ENCODE measurements at regions not wholly inside any gene's neighbourhood (a gene's known extent, or its start where the extent isn't known, plus 50 kb on each side); places are given as distances from the start of the nearest gene placed in this dataset.

DNA sequence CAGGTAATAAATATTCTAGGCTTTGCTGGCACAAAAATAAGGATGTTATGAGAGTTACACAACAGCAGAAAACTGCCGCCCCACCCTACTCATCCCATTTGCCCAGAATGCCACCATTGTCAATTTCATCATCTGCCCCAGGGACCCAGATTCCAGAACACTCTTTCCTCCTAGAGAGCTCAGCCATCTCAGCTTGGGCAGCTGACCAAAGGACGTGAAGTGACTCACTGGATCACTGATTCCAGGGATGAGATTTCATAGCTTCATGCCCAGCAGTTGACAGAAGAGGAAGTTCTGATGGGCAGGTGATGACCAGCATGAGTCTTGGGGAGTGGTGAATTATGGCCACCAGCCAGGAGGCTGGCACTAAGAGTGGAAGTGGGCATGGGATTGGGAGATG is 450.3 kb downstream of the RMST start:
- no peak overlapping the region for H3K4me3 ChIP-seq (ENCODE audit: low read length)
- H3K36me3 ChIP-seq (ENCODE audit: control insufficient read depth, insufficient read depth, low read length) = no peaks in the 10 kb centered on the region
- WGBS (ENCODE audit: insufficient coverage) = 83% methylated on average over 2 of the region's 2 CpGs
- no peaks in the 10 kb centered on the region for H3K36me3 Mint-ChIP-seq
- no peaks in the 10 kb centered on the region for H3K9me3 Mint-ChIP-seq
- no peak overlapping the region for H3K27ac Mint-ChIP-seq
- ATAC-seq (no peak), DNase-seq (no peak)
- no peaks in the 10 kb centered on the region for H3K4me1 ChIP-seq (ENCODE audit: control insufficient read depth, insufficient read depth, low read length)
- intact Hi-C loops (cut with micrococcal nuclease) = no loop called here
- H3K9me3 ChIP-seq (ENCODE audit: control insufficient read depth, insufficient read depth, low read length) = no peaks in the 10 kb centered on the region
- H3K27me3 ChIP-seq (ENCODE audit: control insufficient read depth, insufficient read depth, low read length) = no peaks in the 10 kb centered on the region
- TF ChIP-seq, protein P1, sequence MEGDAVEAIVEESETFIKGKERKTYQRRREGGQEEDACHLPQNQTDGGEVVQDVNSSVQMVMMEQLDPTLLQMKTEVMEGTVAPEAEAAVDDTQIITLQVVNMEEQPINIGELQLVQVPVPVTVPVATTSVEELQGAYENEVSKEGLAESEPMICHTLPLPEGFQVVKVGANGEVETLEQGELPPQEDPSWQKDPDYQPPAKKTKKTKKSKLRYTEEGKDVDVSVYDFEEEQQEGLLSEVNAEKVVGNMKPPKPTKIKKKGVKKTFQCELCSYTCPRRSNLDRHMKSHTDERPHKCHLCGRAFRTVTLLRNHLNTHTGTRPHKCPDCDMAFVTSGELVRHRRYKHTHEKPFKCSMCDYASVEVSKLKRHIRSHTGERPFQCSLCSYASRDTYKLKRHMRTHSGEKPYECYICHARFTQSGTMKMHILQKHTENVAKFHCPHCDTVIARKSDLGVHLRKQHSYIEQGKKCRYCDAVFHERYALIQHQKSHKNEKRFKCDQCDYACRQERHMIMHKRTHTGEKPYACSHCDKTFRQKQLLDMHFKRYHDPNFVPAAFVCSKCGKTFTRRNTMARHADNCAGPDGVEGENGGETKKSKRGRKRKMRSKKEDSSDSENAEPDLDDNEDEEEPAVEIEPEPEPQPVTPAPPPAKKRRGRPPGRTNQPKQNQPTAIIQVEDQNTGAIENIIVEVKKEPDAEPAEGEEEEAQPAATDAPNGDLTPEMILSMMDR (IDR thresholded peaks at IDR 0.05) = no peak
- H3K27me3 Mint-ChIP-seq (ENCODE audit: low read depth in 2 of 2) = no peaks in the 10 kb centered on the region
- H3K4me1 Mint-ChIP-seq = no peaks in the 10 kb centered on the region
- no peak overlapping the region for H3K27ac ChIP-seq (ENCODE audit: low read length)
- no peak overlapping the region for H3K4me3 Mint-ChIP-seq

DNA sequence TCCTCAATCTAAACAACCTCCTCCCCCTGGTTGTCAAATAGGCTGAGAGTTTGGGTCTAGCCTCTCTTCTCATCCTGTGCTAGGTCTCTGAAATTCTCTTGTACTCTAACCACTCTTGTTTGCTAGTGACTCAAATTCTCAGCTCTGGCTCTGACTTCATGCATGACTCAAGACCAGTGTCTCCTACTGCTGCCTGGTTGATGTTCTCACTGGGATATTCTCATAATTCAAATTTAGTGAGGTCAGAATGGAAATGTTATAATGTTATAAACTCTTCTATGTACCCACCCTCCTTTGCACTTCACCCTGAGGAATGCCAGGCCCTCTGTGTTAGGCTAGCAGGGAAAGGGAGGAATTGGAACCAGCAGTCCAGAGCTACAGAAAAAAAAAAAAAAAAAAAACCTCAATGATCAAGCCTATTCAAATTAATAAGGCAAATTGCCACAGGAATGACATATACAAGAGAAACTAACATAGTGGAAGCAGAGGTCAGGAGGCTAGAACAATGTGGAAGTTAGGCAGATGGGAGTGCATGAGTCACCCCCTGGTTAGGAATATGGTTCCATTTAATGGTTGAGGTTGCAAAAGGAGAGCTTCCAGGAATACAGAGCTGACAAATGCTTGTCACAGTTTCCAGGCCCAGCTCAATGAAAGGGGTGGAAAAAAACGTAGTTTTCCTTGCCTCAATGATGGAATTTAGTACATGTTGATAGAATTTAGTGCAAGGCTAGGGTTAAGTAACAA is 459.5 kb downstream of the RMST start:
- H3K27ac ChIP-seq (ENCODE audit: low read length) = no peak overlapping the region
- no peak overlapping the region for H3K27ac Mint-ChIP-seq
- ATAC-seq = no peak
- 62% methylated on average over 1 of the region's 1 CpG for WGBS (ENCODE audit: insufficient coverage)
- H3K27me3 ChIP-seq (ENCODE audit: control insufficient read depth, insufficient read depth, low read length) = no peaks in the 10 kb centered on the region
- H3K9me3 ChIP-seq (ENCODE audit: control insufficient read depth, insufficient read depth, low read length) = no peaks in the 10 kb centered on the region
- intact Hi-C loops (cut with micrococcal nuclease) = no loop called here
- no peaks in the 10 kb centered on the region for H3K4me1 Mint-ChIP-seq
- H3K36me3 ChIP-seq (ENCODE audit: control insufficient read depth, insufficient read depth, low read length) = no peaks in the 10 kb centered on the region
- TF ChIP-seq, protein P1 (IDR thresholded peaks at IDR 0.05) = no peak
- H3K9me3 Mint-ChIP-seq = peaks cover 3 to 7% of the 10 kb centered on the region in 2 donors
- no peak overlapping the region for H3K4me3 ChIP-seq (ENCODE audit: low read length)
- DNase-seq = no peak
- no peaks in the 10 kb centered on the region for H3K36me3 Mint-ChIP-seq
- no peaks in the 10 kb centered on the region for H3K4me1 ChIP-seq (ENCODE audit: control insufficient read depth, insufficient read depth, low read length)
- no peak overlapping the region for H3K4me3 Mint-ChIP-seq
- no peaks in the 10 kb centered on the region for H3K27me3 Mint-ChIP-seq (ENCODE audit: low read depth in 2 of 2)

DNA sequence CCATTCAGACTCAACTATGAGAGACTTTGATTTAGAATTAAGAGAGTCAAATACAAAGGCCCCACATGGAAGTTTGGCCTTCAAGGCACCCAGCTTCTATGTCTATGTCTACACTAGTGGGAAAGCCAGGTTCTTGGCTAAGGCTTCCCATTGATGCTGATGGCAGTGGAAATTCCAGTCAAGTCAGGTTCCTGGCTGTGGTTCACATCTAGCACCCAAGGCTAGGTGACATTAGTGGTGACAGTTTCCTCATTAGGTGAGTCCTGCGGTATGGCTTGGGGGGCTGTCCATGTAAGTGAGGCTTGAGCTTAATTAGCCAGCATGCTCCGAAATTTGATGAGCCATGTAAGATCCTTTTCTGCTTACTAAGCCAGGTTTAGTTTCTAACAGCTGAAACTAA is 460.9 kb downstream of the RMST start:
- intact Hi-C loops (cut with micrococcal nuclease) = no loop called here

More for the DNA sequence above, 460.9 kb downstream of the RMST start:
- Histone ChIP-seq H3K36me3 (ENCODE audit: control insufficient read depth, insufficient read depth, low read length) (no peaks in the 10 kb centered on the region), H3K4me1 (ENCODE audit: control insufficient read depth, insufficient read depth, low read length) (no peaks in the 10 kb centered on the region), H3K27me3 (ENCODE audit: control insufficient read depth, insufficient read depth, low read length) (no peaks in the 10 kb centered on the region), H3K27ac (ENCODE audit: low read length) (no peak overlapping the region), H3K4me3 (ENCODE audit: low read length) (no peak overlapping the region), H3K9me3 (ENCODE audit: control insufficient read depth, insufficient read depth, low read length) (no peaks in the 10 kb centered on the region)
- Mint-ChIP-seq H3K4me1 (no peaks in the 10 kb centered on the region), H3K4me3 (no peak overlapping the region), H3K9me3 (peaks cover 3 to 7% of the 10 kb centered on the region in 2 donors), H3K36me3 (no peaks in the 10 kb centered on the region), H3K27me3 (ENCODE audit: low read depth in 2 of 2) (no peaks in the 10 kb centered on the region), H3K27ac (no peak overlapping the region)
- TF ChIP-seq, protein P1 (IDR thresholded peaks at IDR 0.05) = no peak
- ATAC-seq (no peak), DNase-seq (no peak)
- 86% methylated on average over 2 of the region's 2 CpGs for WGBS (ENCODE audit: insufficient coverage)
